Right atrium auricular region (tissue), 2 donors: ENCODE measurements at regions not wholly inside any gene's neighbourhood (a gene's known extent, or its start where the extent isn't known, plus 50 kb on each side); places are given as distances from the start of the nearest gene placed in this dataset.

Source experiments
- DNase-seq: peaks from one replicate; pipeline ENCODE4 v3.0.0-alpha.2; 2019; ENCODE audit warnings: low spot score
- H3K27ac ChIP-seq, 2 donors: fragments of 200-600 bp; sonication (generic); 1 replicate in 1 of 2; 2 replicates in 1 of 2; pipeline ENCODE4 v1.5.1; 2016 to 2019
- H3K27me3 ChIP-seq, 2 donors: fragments of 200-600 bp; sonication (generic); one replicate each; pipeline versions ENCODE4 v1.5.1 to v1.6.0; 2017 to 2019
- H3K36me3 ChIP-seq: fragments of 200-600 bp; sonication (generic); one replicate; pipeline ENCODE4 v1.5.1; 2016
- H3K4me1 ChIP-seq, 2 donors: fragments of 200-600 bp; sonication (generic); one replicate each; pipeline versions ENCODE4 v1.5.1 to v1.6.0; 2017 to 2019
- H3K4me3 ChIP-seq, 2 donors: fragments of 200-600 bp; sonication (generic); 1 replicate in 1 of 2; 2 replicates in 1 of 2; pipeline ENCODE4 v1.5.1; 2017 to 2019; ENCODE audit warnings: mild to moderate bottlenecking in 1 of 2, moderate library complexity in 1 of 2
- H3K9me3 ChIP-seq, 2 donors: fragments of 200-600 bp; sonication (generic); one replicate each; pipeline ENCODE4 v1.5.1; 2019
- TF ChIP-seq, protein P1 (sequence below), 2 donors: fragments of 200-600 bp; sonication (generic); IDR thresholded peaks; one replicate each; pipeline ENCODE4 v1.5.1; 2019; ENCODE audit warnings: antibody characterized with exemption in 2 of 2

DNA sequence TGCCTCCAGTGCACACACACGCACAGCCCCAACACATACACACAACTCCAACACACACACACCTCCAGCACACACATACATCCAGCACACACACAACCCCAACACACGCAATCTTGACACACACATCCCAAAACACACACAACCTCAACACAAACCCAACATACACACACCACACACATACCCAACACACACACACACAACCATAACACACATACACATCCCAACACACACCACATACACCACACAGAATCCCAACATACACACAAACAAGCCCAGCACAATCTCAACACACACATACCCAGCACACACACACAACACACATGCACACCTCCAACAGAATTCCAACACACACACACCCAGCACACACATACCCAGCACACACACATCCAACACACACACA, 301.1 kb downstream of the ABCC12 start:
- DNase-seq, result no peak
- Histone ChIP-seq H3K4me3 (no peak overlapping the region), H3K27ac (no peak overlapping the region), H3K36me3 (no peaks in the 10 kb centered on the region), H3K4me1 (no peaks in the 10 kb centered on the region), H3K27me3 (no peaks in the 10 kb centered on the region), H3K9me3 (no peaks in the 10 kb centered on the region)
- TF ChIP-seq, protein P1, sequence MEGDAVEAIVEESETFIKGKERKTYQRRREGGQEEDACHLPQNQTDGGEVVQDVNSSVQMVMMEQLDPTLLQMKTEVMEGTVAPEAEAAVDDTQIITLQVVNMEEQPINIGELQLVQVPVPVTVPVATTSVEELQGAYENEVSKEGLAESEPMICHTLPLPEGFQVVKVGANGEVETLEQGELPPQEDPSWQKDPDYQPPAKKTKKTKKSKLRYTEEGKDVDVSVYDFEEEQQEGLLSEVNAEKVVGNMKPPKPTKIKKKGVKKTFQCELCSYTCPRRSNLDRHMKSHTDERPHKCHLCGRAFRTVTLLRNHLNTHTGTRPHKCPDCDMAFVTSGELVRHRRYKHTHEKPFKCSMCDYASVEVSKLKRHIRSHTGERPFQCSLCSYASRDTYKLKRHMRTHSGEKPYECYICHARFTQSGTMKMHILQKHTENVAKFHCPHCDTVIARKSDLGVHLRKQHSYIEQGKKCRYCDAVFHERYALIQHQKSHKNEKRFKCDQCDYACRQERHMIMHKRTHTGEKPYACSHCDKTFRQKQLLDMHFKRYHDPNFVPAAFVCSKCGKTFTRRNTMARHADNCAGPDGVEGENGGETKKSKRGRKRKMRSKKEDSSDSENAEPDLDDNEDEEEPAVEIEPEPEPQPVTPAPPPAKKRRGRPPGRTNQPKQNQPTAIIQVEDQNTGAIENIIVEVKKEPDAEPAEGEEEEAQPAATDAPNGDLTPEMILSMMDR (IDR thresholded peaks at IDR 0.05), result no peak

DNA sequence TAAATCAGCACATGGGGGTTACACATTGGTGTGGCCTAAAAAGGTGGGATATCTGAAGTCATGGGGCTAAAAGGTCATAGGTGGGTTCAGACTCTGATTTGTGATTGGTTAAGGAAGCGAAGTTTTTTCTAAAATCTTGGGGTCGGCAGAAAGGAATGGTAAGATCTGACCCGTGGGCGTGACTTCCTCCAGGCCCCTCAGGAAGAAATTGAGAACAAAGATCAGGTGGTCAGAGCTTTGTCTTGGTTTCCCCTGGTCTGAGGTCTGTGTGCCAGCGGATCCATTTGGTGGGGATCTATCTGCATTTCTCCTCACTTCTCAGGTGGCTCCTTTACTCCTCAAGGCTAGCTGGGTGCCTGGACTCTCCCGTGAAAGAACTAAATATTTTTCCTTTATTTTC, 302.8 kb downstream of the ABCC12 start:
- no peaks in the 10 kb centered on the region for H3K36me3 ChIP-seq
- TF ChIP-seq, protein P1 (IDR thresholded peaks at IDR 0.05), result no peak
- H3K9me3 ChIP-seq, result no peaks in the 10 kb centered on the region
- no peak overlapping the region for H3K4me3 ChIP-seq
- DNase-seq, result no peak
- H3K27me3 ChIP-seq, result no peaks in the 10 kb centered on the region
- no peak overlapping the region for H3K27ac ChIP-seq
- H3K4me1 ChIP-seq, result no peaks in the 10 kb centered on the region

DNA sequence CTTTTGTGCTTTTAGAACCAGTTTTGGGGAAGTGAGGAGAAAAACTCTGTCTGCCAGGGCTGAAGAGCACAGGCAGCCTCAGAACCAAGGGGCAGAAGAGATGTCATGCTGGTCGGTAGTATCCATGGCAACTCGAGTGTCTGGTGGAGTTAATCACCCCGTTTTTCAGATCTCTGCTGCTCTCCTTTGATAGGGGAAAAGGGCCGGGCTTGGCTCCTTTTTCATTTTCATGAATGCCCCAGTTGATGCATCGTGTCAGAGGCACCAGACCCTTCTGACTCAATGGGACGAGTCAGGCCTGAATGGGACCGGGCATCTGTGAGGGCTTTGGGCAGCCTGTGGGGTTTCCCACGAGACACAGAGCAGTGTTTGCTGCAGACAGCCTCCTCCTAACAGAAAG, 304.6 kb downstream of the ABCC12 start:
- Histone ChIP-seq H3K4me3 (no peak overlapping the region), H3K9me3 (no peaks in the 10 kb centered on the region), H3K36me3 (no peaks in the 10 kb centered on the region), H3K27me3 (no peaks in the 10 kb centered on the region), H3K27ac (no peak overlapping the region), H3K4me1 (no peaks in the 10 kb centered on the region)
- DNase-seq, result no peak
- TF ChIP-seq, protein P1 (IDR thresholded peaks at IDR 0.05), result no peak

DNA sequence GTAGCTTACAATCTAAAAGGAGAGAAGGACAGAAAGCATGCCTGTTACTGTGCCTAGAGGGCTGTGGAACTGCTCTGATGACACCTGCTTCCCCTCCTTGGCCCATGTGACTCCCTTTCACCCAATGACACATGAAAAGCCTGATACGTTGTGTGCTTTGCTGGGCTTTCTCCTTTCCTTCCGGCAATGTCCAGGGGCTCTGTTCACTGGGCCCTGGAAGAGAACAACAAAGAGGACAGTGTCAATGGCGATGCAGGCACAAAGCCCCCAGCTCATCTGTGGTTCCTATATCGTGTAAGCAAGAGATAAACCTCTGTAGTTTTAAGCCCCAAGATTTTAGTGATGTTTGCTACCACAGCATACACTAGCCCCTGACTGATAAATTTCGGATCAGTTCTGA, 306.1 kb downstream of the ABCC12 start:
- Histone ChIP-seq H3K4me1 (no peaks in the 10 kb centered on the region), H3K9me3 (no peaks in the 10 kb centered on the region), H3K4me3 (no peak overlapping the region), H3K27me3 (no peaks in the 10 kb centered on the region), H3K27ac (no peak overlapping the region), H3K36me3 (no peaks in the 10 kb centered on the region)
- TF ChIP-seq, protein P1 (IDR thresholded peaks at IDR 0.05), result no peak
- DNase-seq, result no peak

DNA sequence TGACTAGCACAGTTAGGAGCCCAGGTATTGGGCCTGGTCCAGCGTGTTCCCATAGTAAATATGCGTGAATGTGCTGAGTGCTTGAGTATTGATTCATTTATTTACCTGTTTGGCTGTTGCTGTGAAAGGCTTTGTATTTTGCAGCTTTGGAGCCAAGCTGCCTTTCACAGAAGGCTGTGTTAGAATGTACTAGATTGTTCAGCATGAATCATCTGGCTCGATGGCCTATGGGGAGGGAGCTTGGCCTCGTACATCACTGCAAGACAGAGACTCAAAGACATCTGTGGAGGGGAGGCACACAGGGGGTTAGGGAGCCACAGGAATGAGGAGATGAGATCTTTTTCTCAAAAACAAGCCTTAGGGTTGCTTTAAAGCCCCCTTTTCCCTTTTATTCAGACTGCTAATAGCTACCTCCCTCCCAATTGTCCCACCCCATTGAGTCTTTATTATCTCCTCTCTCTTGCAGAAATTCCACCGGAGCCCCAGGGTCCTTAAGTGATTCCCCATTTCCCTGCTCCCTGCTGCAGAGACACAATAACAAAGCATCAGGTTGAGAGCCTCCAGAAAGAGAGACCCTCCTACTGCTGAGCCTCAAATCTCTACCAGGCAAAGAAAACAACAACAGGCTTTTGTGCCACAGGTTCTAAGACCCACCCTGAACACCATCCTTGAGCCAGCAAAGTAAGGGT, 307.2 kb downstream of the ABCC12 start:
- Histone ChIP-seq H3K36me3 (no peaks in the 10 kb centered on the region), H3K27me3 (no peaks in the 10 kb centered on the region), H3K4me3 (no peak overlapping the region), H3K4me1 (no peaks in the 10 kb centered on the region), H3K9me3 (no peaks in the 10 kb centered on the region), H3K27ac (no peak overlapping the region)
- DNase-seq, result no peak
- TF ChIP-seq, protein P1 (IDR thresholded peaks at IDR 0.05), result no peak
